Caco-2 (cell line): ENCODE measurements at regions not wholly inside any gene's neighbourhood (a gene's known extent, or its start where the extent isn't known, plus 50 kb on each side); places are given as distances from the start of the nearest gene placed in this dataset.

Experiments used
- BruUV-seq: library from RNA; stranded (reverse); fragments of 400-500 nt; replicated peaks from 2 replicates; lab custom pipeline; 2021; lab: Mats Ljungman, UMichigan
- CTCF ChIA-PET: fragments of 300-600 bp; sonication (Branson Sonifier 250); formaldehyde crosslinking; loops from one replicate; lab custom pipeline; 2022; ENCODE audit warnings: antibody characterized with exemption; lab: Charles Lee
- POLR2A ChIA-PET: fragments of 300-600 bp; sonication (Branson Sonifier 250); formaldehyde crosslinking; loops from one replicate; lab custom pipeline; 2022; ENCODE audit warnings: antibody characterized with exemption; lab: Charles Lee
- DNase-seq, 2 experiments: peaks; one replicate each; pipeline versions ENCODE4 v3.0.0 to v3.0.0-alpha.2; 2020 to 2022
- H3K27me3 ChIP-seq: replicated peaks from 2 replicates; pipeline ENCODE4 v1.6.0; 2011; ENCODE audit warnings: low read length; ENCODE audit not compliant: control insufficient read depth, insufficient read depth
- H3K36me3 ChIP-seq: 2 replicates; pipeline ENCODE4 v1.5.1; 2011; ENCODE audit warnings: low read length; ENCODE audit not compliant: control insufficient read depth, insufficient read depth
- H3K4me1 ChIP-seq: fragments of 250-450 bp; sonication (Bioruptor Pico); 2 replicates; pipeline ENCODE4 v1.5.1; 2020; ENCODE audit warnings: mild to moderate bottlenecking
- H3K4me3 ChIP-seq: 2 replicates; pipeline ENCODE4 v1.5.1; 2011; ENCODE audit warnings: low read depth, mild to moderate bottlenecking, control low read depth, low read length
- H3K9me3 ChIP-seq: fragments of 250-450 bp; sonication (Bioruptor Pico); 2 replicates; pipeline ENCODE4 v1.5.1; 2020; ENCODE audit warnings: mild to moderate bottlenecking, moderate library complexity
- H3K27ac Mint-ChIP-seq: one replicate; pipeline ENCODE4 v1.8.0; 2022; ENCODE audit warnings: mixed read lengths; ENCODE audit not compliant: unreplicated experiment
- H3K27me3 Mint-ChIP-seq: one replicate; pipeline ENCODE4 v1.8.0; 2022; ENCODE audit warnings: mixed read lengths; ENCODE audit not compliant: insufficient read depth, unreplicated experiment
- H3K36me3 Mint-ChIP-seq: one replicate; pipeline ENCODE4 v1.8.0; 2022; ENCODE audit warnings: mild to moderate bottlenecking, mixed read lengths; ENCODE audit not compliant: insufficient read depth, unreplicated experiment
- H3K4me1 Mint-ChIP-seq: one replicate; pipeline ENCODE4 v1.8.0; 2022; ENCODE audit warnings: low read depth, mixed read lengths; ENCODE audit not compliant: unreplicated experiment
- H3K4me3 Mint-ChIP-seq: one replicate; pipeline ENCODE4 v1.8.0; 2022; ENCODE audit warnings: mild to moderate bottlenecking, moderate library complexity, mixed read lengths; ENCODE audit not compliant: unreplicated experiment
- H3K9me3 Mint-ChIP-seq: one replicate; pipeline ENCODE4 v1.8.0; 2022; ENCODE audit warnings: mixed read lengths; ENCODE audit not compliant: unreplicated experiment
- CTCF ChIP-seq, 2 experiments: fragments of 200-600 bp in 1 of 2; IDR thresholded peaks; 1 replicate in 1 of 2; 2 replicates in 1 of 2; pipeline versions ENCODE4 v1.5.1 to v1.8.0; 2011 to 2022; ENCODE audit warnings: antibody characterized with exemption in 1 of 2, control low read depth in 1 of 2, inconsistent platforms in 1 of 2, low read depth in 1 of 2, low read length in 1 of 2, mild to moderate bottlenecking in 1 of 2, moderate library complexity in 1 of 2; ENCODE audit not compliant: insufficient read depth in 1 of 2, severe bottlenecking in 1 of 2, unreplicated experiment in 1 of 2
- intact Hi-C: fragments of 100-400 bp; cut with micrococcal nuclease; formaldehyde crosslinking; loops from one replicate; pipeline ENCODE4 v1.10.0; 2022; ENCODE audit not compliant: unreplicated experiment

DNA sequence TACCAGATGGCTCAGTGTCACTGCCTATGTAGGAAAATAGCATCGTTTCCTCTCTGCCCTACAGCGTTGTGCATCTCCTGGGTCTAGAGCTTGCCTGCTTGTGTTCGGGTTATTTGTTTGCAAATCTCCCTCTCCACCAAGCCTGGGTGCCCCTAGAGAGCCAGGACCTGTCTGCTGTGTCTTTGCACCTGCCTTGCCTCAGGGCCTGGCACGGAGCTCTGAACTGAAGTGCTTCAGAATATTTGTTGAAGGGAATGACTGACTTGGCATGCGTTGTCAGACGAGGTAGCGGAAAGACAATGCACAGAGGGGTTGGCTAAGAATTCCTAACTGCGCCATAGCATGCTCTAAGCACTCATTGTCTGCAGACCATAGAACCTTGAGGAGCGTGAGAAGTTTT, 263.4 kb downstream of the FGF9 start:
- BruUV-seq, result no TSS peak
- H3K4me3 Mint-ChIP-seq, result no peak overlapping the region
- Histone ChIP-seq H3K36me3 (no peaks in the 10 kb centered on the region), H3K9me3 (no peaks in the 10 kb centered on the region), H3K27me3 (no peaks in the 10 kb centered on the region), H3K4me3 (no peak overlapping the region), H3K4me1 (peaks cover 12% of the 10 kb centered on the region; the same call in 1 of the 2 replicates)
- intact Hi-C loops, result no loop called here
- no peak overlapping the region for H3K27ac Mint-ChIP-seq
- no peaks in the 10 kb centered on the region for H3K4me1 Mint-ChIP-seq
- H3K36me3 Mint-ChIP-seq, result no peaks in the 10 kb centered on the region
- no peak for TF ChIP-seq CTCF (IDR thresholded peaks at IDR 0.05; ENCODE audit: insufficient read depth in 1 of 2, low read depth in 1 of 2, low read length in 1 of 2, severe bottlenecking in 1 of 2, unreplicated experiment in 1 of 2)
- POLR2A ChIA-PET, result no interaction called here
- DNase-seq, result no peak
- H3K27me3 Mint-ChIP-seq, result peaks cover 4% of the 10 kb centered on the region
- H3K9me3 Mint-ChIP-seq, result no peaks in the 10 kb centered on the region
- CTCF ChIA-PET, result no interaction called here

GRCh38 chr13:21936674-21937073, 265.8 kb downstream of the FGF9 start:
- ChIA-PET POLR2A (no interaction called here), CTCF (no interaction called here)
- H3K27me3 ChIP-seq, result no peaks in the 10 kb centered on the region
- H3K4me1 ChIP-seq, result peaks cover 12% of the 10 kb centered on the region; the same call in 1 of the 2 replicates
- H3K36me3 ChIP-seq, result no peaks in the 10 kb centered on the region
- no peaks in the 10 kb centered on the region for H3K9me3 ChIP-seq
- Mint-ChIP-seq H3K27ac (no peak overlapping the region), H3K27me3 (peaks cover 4% of the 10 kb centered on the region), H3K36me3 (no peaks in the 10 kb centered on the region), H3K4me1 (no peaks in the 10 kb centered on the region), H3K4me3 (no peak overlapping the region), H3K9me3 (no peaks in the 10 kb centered on the region)
- no TSS peak for BruUV-seq
- H3K4me3 ChIP-seq, result no peak overlapping the region
- DNase-seq, result no peak
- intact Hi-C loops, result no loop called here
- no peak for TF ChIP-seq CTCF (IDR thresholded peaks at IDR 0.05; ENCODE audit: insufficient read depth in 1 of 2, low read depth in 1 of 2, low read length in 1 of 2, severe bottlenecking in 1 of 2, unreplicated experiment in 1 of 2)

- Mint-ChIP-seq H3K27me3 (peaks cover 4% of the 10 kb centered on the region), H3K4me1 (no peaks in the 10 kb centered on the region), H3K9me3 (no peaks in the 10 kb centered on the region), H3K27ac (no peak overlapping the region), H3K36me3 (no peaks in the 10 kb centered on the region), H3K4me3 (no peak overlapping the region)
- CTCF ChIA-PET, result no interaction called here
- BruUV-seq, result no TSS peak
- DNase-seq, result no peak
- POLR2A ChIA-PET, result no interaction called here
- Histone ChIP-seq H3K36me3 (no peaks in the 10 kb centered on the region), H3K27me3 (no peaks in the 10 kb centered on the region), H3K4me3 (no peak overlapping the region), H3K9me3 (no peaks in the 10 kb centered on the region), H3K4me1 (peaks cover 4% of the 10 kb centered on the region; the same call in 1 of the 2 replicates)
- TF ChIP-seq CTCF (IDR thresholded peaks at IDR 0.05; ENCODE audit: insufficient read depth in 1 of 2, low read depth in 1 of 2, low read length in 1 of 2, severe bottlenecking in 1 of 2, unreplicated experiment in 1 of 2), result no peak
- intact Hi-C loops, result no loop called here
These were observed 267.3 kb downstream of the FGF9 start for GRCh38 chr13:21938168-21938567.
